ENCODE measurements at regions not wholly inside any gene's neighbourhood (a gene's known extent, or its start where the extent isn't known, plus 50 kb on each side); places are given as distances from the start of the nearest gene placed in this dataset.

GRCh38 chr13:74289107-74289506, 154.9 kb upstream of the KLF12 start (continued):
- no peak for TF ChIP-seq REST (IDR thresholded peaks at IDR 0.05; ENCODE audit: unreplicated experiment)
- TF ChIP-seq JUNB (IDR thresholded peaks at IDR 0.05; ENCODE audit: unreplicated experiment) = no peak

GRCh38 chr13:74288361-74288911, 154.2 kb upstream of the KLF12 start:
- ATAC-seq (peak; percentile 34), DNase-seq (ENCODE audit: low spot score) (peak; percentile 46)
- no peaks in the 10 kb centered on the region for H3K36me3 ChIP-seq (ENCODE audit: insufficient read depth)
- no peaks in the 10 kb centered on the region for H3K27me3 ChIP-seq (ENCODE audit: insufficient read depth)
- H3K4me3 ChIP-seq = no peak overlapping the region
- Mint-ChIP-seq H3K27ac (peak overlapping the region; percentile 68; the same call in 1 of the 2 replicates), H3K4me1 (peaks cover 42% of the 10 kb centered on the region), H3K4me3 (peak overlapping the region; percentile 49; the same call in 2 of the 3 replicates), H3K27me3 (ENCODE audit: insufficient read depth, low read depth, poor library complexity) (peaks cover 6% of the 10 kb centered on the region), H3K9me3 (no peaks in the 10 kb centered on the region; the same call in 2 of the 3 replicates), H3K36me3 (ENCODE audit: low read depth) (no peaks in the 10 kb centered on the region)
- peak overlapping the region; percentile 68 for H3K4me2 ChIP-seq
- H3K9me2 ChIP-seq (ENCODE audit: insufficient read depth) = no peaks in the 10 kb centered on the region
- no peaks in the 10 kb centered on the region for H3F3A ChIP-seq (replicated peaks; ENCODE audit: low read depth)
- H3K79me2 ChIP-seq (replicated peaks; ENCODE audit: insufficient read depth) = no peaks in the 10 kb centered on the region
- no peaks in the 10 kb centered on the region for H4K20me1 ChIP-seq (replicated peaks; ENCODE audit: insufficient read depth)
- no peak overlapping the region for H3K27ac ChIP-seq (ENCODE audit: low read depth)
- peak overlapping the region; percentile 80 for H2AFZ ChIP-seq
- H3K4me1 ChIP-seq (ENCODE audit: insufficient read depth) = peaks cover 26% of the 10 kb centered on the region
- TF ChIP-seq CREB1 (CRISPR knock-in tag; IDR thresholded peaks at IDR 0.05; ENCODE audit: low read depth) = no peak
- no peak for TF ChIP-seq REST (IDR thresholded peaks at IDR 0.05; ENCODE audit: unreplicated experiment)
- TF ChIP-seq, protein P1, sequence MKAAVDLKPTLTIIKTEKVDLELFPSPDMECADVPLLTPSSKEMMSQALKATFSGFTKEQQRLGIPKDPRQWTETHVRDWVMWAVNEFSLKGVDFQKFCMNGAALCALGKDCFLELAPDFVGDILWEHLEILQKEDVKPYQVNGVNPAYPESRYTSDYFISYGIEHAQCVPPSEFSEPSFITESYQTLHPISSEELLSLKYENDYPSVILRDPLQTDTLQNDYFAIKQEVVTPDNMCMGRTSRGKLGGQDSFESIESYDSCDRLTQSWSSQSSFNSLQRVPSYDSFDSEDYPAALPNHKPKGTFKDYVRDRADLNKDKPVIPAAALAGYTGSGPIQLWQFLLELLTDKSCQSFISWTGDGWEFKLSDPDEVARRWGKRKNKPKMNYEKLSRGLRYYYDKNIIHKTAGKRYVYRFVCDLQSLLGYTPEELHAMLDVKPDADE (IDR thresholded peaks at IDR 0.05) = no peak
- TF ChIP-seq POLR2AphosphoS5 (IDR thresholded peaks at IDR 0.05; ENCODE audit: low read depth) = no peak
- no peak for TF ChIP-seq JUNB (IDR thresholded peaks at IDR 0.05; ENCODE audit: unreplicated experiment)
- no peak for TF ChIP-seq ZNF462 (CRISPR knock-in tag; IDR thresholded peaks at IDR 0.05)
- TF ChIP-seq EZH2phosphoT487 (IDR thresholded peaks at IDR 0.05; ENCODE audit: unreplicated experiment) = no peak
- TF ChIP-seq NANOG (IDR thresholded peaks at IDR 0.05; ENCODE audit: borderline replicate concordance) = no peak
